Ovary (tissue), 7 donors: ENCODE measurements at regions not wholly inside any gene's neighbourhood (a gene's known extent, or its start where the extent isn't known, plus 50 kb on each side); places are given as distances from the start of the nearest gene placed in this dataset.
"Not testable (repeated sequence)": the region's sequence is repeated elsewhere in the genome, so short reads cannot be mapped to it uniquely, and the experiment has no call there.

Experiments
- DNase-seq, 5 donors: peaks; one replicate each; pipeline ENCODE4 v3.0.0-alpha.2; 2019 to 2020
- H3K27ac ChIP-seq, 2 donors: fragments of 200-600 bp; one replicate each; pipeline versions ENCODE4 v1.5.1 to v1.8.0; 2019 to 2022
- H3K27me3 ChIP-seq: fragments of 200-600 bp; one replicate; pipeline ENCODE4 v1.8.0; 2022
- H3K36me3 ChIP-seq: fragments of 200-600 bp; sonication (generic); one replicate; pipeline ENCODE4 v1.5.1; 2019
- H3K4me1 ChIP-seq: one replicate; pipeline ENCODE4 v1.8.1; 2013; ENCODE audit warnings: mild to moderate bottlenecking, moderate library complexity; ENCODE audit not compliant: insufficient read depth
- H3K4me3 ChIP-seq: fragments of 200-600 bp; sonication (generic); one replicate; pipeline ENCODE4 v1.5.1; 2017
- H3K9me3 ChIP-seq, 2 donors: fragments of 200-600 bp in 1 of 2; sonication (generic) in 1 of 2; one replicate each; pipeline versions ENCODE4 v1.5.1 to v1.8.1; 2013 to 2019; ENCODE audit warnings: mild to moderate bottlenecking in 1 of 2, moderate library complexity in 1 of 2
- CTCF ChIP-seq, 3 donors: fragments of 450-650 bp in 2 of 3; fragments of 200-600 bp in 1 of 3; IDR thresholded peaks; one replicate each; pipeline versions ENCODE4 v1.5.1 to v1.8.0; 2016 to 2022; ENCODE audit warnings: antibody characterized with exemption in 3 of 3, mild to moderate bottlenecking in 1 of 3
- EP300 ChIP-seq: sonication (generic); formaldehyde crosslinking; IDR thresholded peaks from one replicate; pipeline ENCODE4 v1.6.1; 2017; ENCODE audit warnings: antibody characterized with exemption
- WGBS, 3 donors: extraction: QIAGEN DNeasy Blood & Tissue Kit in 1 of 3; methylation state at CpG; one replicate each; pipeline versions ENCODE4 v1.1.5 to v1.1.7; 2013 to 2017; 5-methylcytosine and 5-hydroxymethylcytosine counted together
- intact Hi-C, 4 donors: fragments of 100-400 bp; cut with DNase I; formaldehyde crosslinking; loops; one replicate each; pipeline versions ENCODE4 v1.11.0 to v1.15.1; 2022 to 2023
- donor health status: DM: no; HTN: no; CAD: no; lungs with moderate emphysema.
- donor health status: DM: no; HTN: no; CAD: no.
- donor health status: Bipolar disorder and iron deficiency.
- donor health status: DM: no; HTN: no; CAD: no.
- donor health status: DM: yes; HTN: yes; CAD: no.

GRCh38 chr5:99543841-99544240, 615.0 kb upstream of the CHD1 start:
- no peaks in the 10 kb centered on the region for H3K27me3 ChIP-seq
- intact Hi-C loops = no loop called here
- no peaks in the 10 kb centered on the region for H3K4me1 ChIP-seq
- H3K9me3 ChIP-seq = no peaks in the 10 kb centered on the region
- DNase-seq = no peak
- H3K27ac ChIP-seq = no peak overlapping the region
- no peaks in the 10 kb centered on the region for H3K36me3 ChIP-seq
- H3K4me3 ChIP-seq = no peak overlapping the region
- TF ChIP-seq EP300 (no peak), CTCF (IDR thresholded peaks at IDR 0.05) (no peak)
- 12 to 22% (median 14%) methylated on average over 4 of the region's 4 CpGs for WGBS, 3 donors

DNA sequence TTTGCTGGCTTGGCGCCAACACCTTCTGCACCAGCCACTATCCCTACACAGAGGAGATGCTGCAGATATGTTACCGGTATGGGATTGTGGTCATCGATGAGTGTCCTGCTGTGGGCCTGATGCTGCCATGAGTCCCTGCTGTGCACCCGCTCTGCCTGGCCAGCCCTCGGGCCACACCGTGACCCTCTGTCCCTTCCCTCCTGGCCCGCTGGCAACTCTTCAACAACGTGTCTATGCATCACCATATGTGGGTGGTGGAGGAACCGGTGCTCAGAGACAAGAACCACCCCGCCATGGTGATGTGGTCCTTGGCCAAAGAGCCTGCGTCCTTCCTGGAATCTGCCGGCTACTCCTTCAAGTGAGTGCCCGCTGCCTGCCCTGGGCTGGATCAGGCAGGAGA, 605.4 kb upstream of the CHD1 start:
- DNase-seq, intact Hi-C loops, H3K27me3 ChIP-seq: not testable (repeated sequence)

GRCh38 chr5:99521666-99522065, 592.9 kb upstream of the CHD1 start:
- H3K36me3 ChIP-seq, H3K4me3 ChIP-seq, H3K9me3 ChIP-seq, DNase-seq, H3K4me1 ChIP-seq, H3K27me3 ChIP-seq, intact Hi-C loops, H3K27ac ChIP-seq: not testable (repeated sequence)
- 40 to 58% (median 54%) methylated on average over 1 of the region's 1 CpG for WGBS, 3 donors

More for the DNA sequence above, 605.4 kb upstream of the CHD1 start:
- H3K27ac ChIP-seq, H3K9me3 ChIP-seq, H3K36me3 ChIP-seq, H3K4me1 ChIP-seq, H3K4me3 ChIP-seq: not testable (repeated sequence)
- 86 to 93% (median 89%) methylated on average over 7 to 13 of the region's 13 CpGs for WGBS, 3 donors

DNA sequence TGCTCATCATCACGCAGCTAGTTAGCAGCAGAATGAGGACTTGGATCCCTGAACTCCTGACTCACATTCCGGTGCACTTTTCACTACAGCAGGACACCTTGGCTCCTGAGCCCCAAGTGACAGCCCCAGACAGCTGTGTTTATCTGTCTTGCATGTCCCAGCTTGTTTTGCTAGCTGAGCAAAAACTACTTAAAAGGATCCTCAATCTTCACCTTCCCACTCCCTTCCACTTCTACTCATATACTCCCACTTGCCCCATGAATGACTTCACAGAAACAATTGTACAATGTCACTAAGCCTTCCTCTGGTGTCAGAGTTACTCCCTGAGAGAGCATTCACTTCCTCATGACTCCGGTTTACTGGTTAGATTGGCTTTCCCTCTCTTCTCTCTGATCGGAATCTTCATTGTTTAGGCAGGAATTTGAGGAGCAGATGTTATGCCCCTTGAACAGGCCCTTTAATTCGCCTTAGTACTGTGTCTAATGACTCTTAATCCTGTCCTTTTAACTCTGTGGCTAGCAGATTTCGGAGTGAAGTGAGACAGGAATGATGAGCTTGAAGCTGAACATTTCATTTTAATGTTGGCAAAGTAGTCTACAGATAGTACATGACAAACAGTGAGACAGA, 587.2 kb upstream of the CHD1 start:
- H3K27me3 ChIP-seq, H3K36me3 ChIP-seq, H3K4me3 ChIP-seq, DNase-seq, H3K27ac ChIP-seq, H3K9me3 ChIP-seq, H3K4me1 ChIP-seq, intact Hi-C loops: not testable (repeated sequence)
- 49 to 57% (median 53%) methylated on average over 5 to 6 of the region's 6 CpGs for WGBS, 3 donors

GRCh38 chr5:99510237-99510866, 581.5 kb upstream of the CHD1 start:
- intact Hi-C loops, H3K4me3 ChIP-seq, H3K9me3 ChIP-seq, H3K27me3 ChIP-seq, H3K4me1 ChIP-seq, H3K27ac ChIP-seq, H3K36me3 ChIP-seq, DNase-seq: not testable (repeated sequence)
- WGBS, 3 donors = 55 to 63% (median 58%) methylated on average over 1 of the region's 1 CpG

DNA sequence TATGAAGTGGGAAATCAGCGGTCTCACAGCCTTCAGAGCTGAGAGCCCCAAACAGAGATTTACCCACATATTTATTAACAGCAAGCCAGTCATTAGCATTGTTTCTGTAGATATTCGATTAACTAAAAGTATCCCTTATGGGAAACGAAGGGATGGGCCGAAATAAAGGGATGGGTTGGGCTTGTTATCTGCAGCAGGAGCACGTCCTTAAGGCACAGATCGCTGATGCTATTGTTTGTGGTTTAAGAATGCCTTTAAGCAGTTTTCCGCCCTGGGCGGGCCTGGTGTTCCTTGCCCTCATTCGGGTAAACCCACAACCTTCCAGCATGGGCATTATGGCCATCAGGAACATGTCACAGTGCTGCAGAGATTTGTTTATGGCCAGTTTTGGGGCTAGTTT, 580.3 kb upstream of the CHD1 start:
- DNase-seq, H3K4me3 ChIP-seq, intact Hi-C loops, H3K9me3 ChIP-seq, H3K27ac ChIP-seq, H3K27me3 ChIP-seq, H3K36me3 ChIP-seq, H3K4me1 ChIP-seq: not testable (repeated sequence)
- WGBS, 3 donors = 82 to 92% (median 83%) methylated on average over 9 of the region's 9 CpGs

GRCh38 chr5:99495456-99495855, 566.6 kb upstream of the CHD1 start:
- WGBS, 3 donors = 83 to 87% (median 87%) methylated on average over 4 of the region's 4 CpGs
- H3K4me3 ChIP-seq, H3K36me3 ChIP-seq, H3K4me1 ChIP-seq, H3K9me3 ChIP-seq, H3K27me3 ChIP-seq, intact Hi-C loops, H3K27ac ChIP-seq, DNase-seq: not testable (repeated sequence)

- H3K4me3 ChIP-seq, H3K36me3 ChIP-seq, intact Hi-C loops, H3K4me1 ChIP-seq, H3K9me3 ChIP-seq, H3K27ac ChIP-seq, DNase-seq, H3K27me3 ChIP-seq: not testable (repeated sequence)
- 70 to 75% (median 73%) methylated on average over 2 of the region's 2 CpGs for WGBS, 3 donors
Measured at GRCh38 chr5:99478450-99478849, 549.6 kb upstream of the CHD1 start.

GRCh38 chr5:99473328-99473727, 544.5 kb upstream of the CHD1 start:
- H3K27ac ChIP-seq, DNase-seq, H3K4me1 ChIP-seq, H3K36me3 ChIP-seq, H3K4me3 ChIP-seq, H3K27me3 ChIP-seq, intact Hi-C loops, H3K9me3 ChIP-seq: not testable (repeated sequence)
- WGBS, 3 donors = 54 to 75% (median 72%) methylated on average over 4 of the region's 4 CpGs

GRCh38 chr5:99471726-99472125, 542.9 kb upstream of the CHD1 start:
- DNase-seq, H3K4me1 ChIP-seq, H3K36me3 ChIP-seq, intact Hi-C loops, H3K27ac ChIP-seq, H3K9me3 ChIP-seq, H3K4me3 ChIP-seq, H3K27me3 ChIP-seq: not testable (repeated sequence)
- 51 to 69% (median 58%) methylated on average over 4 of the region's 4 CpGs for WGBS, 3 donors

DNA sequence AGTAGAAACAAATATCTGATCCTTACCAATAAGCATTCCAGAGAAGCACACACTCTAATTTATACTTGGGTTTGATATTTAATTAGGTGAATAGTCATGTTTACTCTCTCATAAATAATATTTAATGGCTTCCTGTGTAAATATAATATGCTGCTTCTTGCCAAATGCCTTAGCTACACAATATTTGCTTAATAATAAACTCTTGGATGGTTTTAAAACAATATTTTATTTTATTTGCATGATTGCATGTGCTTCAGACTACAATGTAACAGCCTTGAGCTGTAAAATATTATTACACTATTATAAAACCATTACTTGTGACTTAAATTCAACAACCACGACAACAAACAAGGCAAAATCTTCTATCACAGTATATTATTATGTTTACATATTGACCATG, 542.4 kb upstream of the CHD1 start:
- H3K9me3 ChIP-seq, H3K36me3 ChIP-seq, DNase-seq, intact Hi-C loops, H3K27ac ChIP-seq, H3K4me1 ChIP-seq, H3K4me3 ChIP-seq, H3K27me3 ChIP-seq: not testable (repeated sequence)
- 14 to 21% (median 20%) methylated on average over 1 of the region's 1 CpG for WGBS, 3 donors
